ENCODE measurements at regions not wholly inside any gene's neighbourhood (a gene's known extent, or its start where the extent isn't known, plus 50 kb on each side); places are given as distances from the start of the nearest gene placed in this dataset.

GRCh38 chr14:104303705-104304425 is 165.5 kb downstream of the KIF26A start:
- CTCF ChIA-PET = no interaction called here
- no peak overlapping the region for H3K27ac Mint-ChIP-seq (ENCODE audit: unreplicated experiment)
- Histone ChIP-seq H3K4me1 (no peaks in the 10 kb centered on the region), H3K9me3 (no peaks in the 10 kb centered on the region), H3K4me3 (ENCODE audit: low read depth, low read length) (no peak overlapping the region), H3K36me3 (ENCODE audit: control insufficient read depth, insufficient read depth, low read length) (no peaks in the 10 kb centered on the region), H3K27me3 (replicated peaks; ENCODE audit: control insufficient read depth, insufficient read depth, low read length) (no peaks in the 10 kb centered on the region)
- intact Hi-C loops (cut with micrococcal nuclease; ENCODE audit: unreplicated experiment) = no loop called here
- H3K27me3 Mint-ChIP-seq (ENCODE audit: insufficient read depth, unreplicated experiment) = peaks cover 14% of the 10 kb centered on the region
- no TSS peak for BruUV-seq (replicated peaks)
- peaks cover 8% of the 10 kb centered on the region for H3K9me3 Mint-ChIP-seq (ENCODE audit: unreplicated experiment)
- POLR2A ChIA-PET = no interaction called here
- no peaks in the 10 kb centered on the region for H3K36me3 Mint-ChIP-seq (ENCODE audit: insufficient read depth, unreplicated experiment)
- no peak for DNase-seq
- H3K4me3 Mint-ChIP-seq (ENCODE audit: unreplicated experiment) = no peak overlapping the region
- TF ChIP-seq CTCF (IDR thresholded peaks at IDR 0.05; ENCODE audit: insufficient read depth in 1 of 2, low read depth in 1 of 2, low read length in 1 of 2, severe bottlenecking in 1 of 2, unreplicated experiment in 1 of 2) = no peak
- H3K4me1 Mint-ChIP-seq (ENCODE audit: low read depth, unreplicated experiment) = no peaks in the 10 kb centered on the region

GRCh38 chr14:104304451-104305351 is 166.3 kb downstream of the KIF26A start:
- BruUV-seq (replicated peaks) = no TSS peak
- no peaks in the 10 kb centered on the region for H3K27me3 ChIP-seq (replicated peaks; ENCODE audit: control insufficient read depth, insufficient read depth, low read length)
- Mint-ChIP-seq H3K4me3 (ENCODE audit: unreplicated experiment) (no peak overlapping the region), H3K27me3 (ENCODE audit: insufficient read depth, unreplicated experiment) (peaks cover 14% of the 10 kb centered on the region), H3K4me1 (ENCODE audit: low read depth, unreplicated experiment) (no peaks in the 10 kb centered on the region), H3K36me3 (ENCODE audit: insufficient read depth, unreplicated experiment) (no peaks in the 10 kb centered on the region), H3K9me3 (ENCODE audit: unreplicated experiment) (peaks cover 8% of the 10 kb centered on the region), H3K27ac (ENCODE audit: unreplicated experiment) (no peak overlapping the region)
- ChIA-PET POLR2A (no interaction called here), CTCF (no interaction called here)
- H3K36me3 ChIP-seq (ENCODE audit: control insufficient read depth, insufficient read depth, low read length) = no peaks in the 10 kb centered on the region
- DNase-seq = no peak
- H3K4me1 ChIP-seq = no peaks in the 10 kb centered on the region
- intact Hi-C loops (cut with micrococcal nuclease; ENCODE audit: unreplicated experiment) = no loop called here
- H3K4me3 ChIP-seq (ENCODE audit: low read depth, low read length) = no peak overlapping the region
- TF ChIP-seq CTCF (IDR thresholded peaks at IDR 0.05; ENCODE audit: insufficient read depth in 1 of 2, low read depth in 1 of 2, low read length in 1 of 2, severe bottlenecking in 1 of 2, unreplicated experiment in 1 of 2) = no peak
- H3K9me3 ChIP-seq = no peaks in the 10 kb centered on the region

- Mint-ChIP-seq H3K27me3 (ENCODE audit: insufficient read depth, unreplicated experiment) (peaks cover 14% of the 10 kb centered on the region), H3K27ac (ENCODE audit: unreplicated experiment) (no peak overlapping the region)
- POLR2A ChIA-PET = no interaction called here
Observed at GRCh38 chr14:104305511-104306449, 167.4 kb downstream of the KIF26A start.

More at GRCh38 chr14:104305511-104306449, 167.4 kb downstream of the KIF26A start:
- no peak for TF ChIP-seq CTCF (IDR thresholded peaks at IDR 0.05; ENCODE audit: insufficient read depth in 1 of 2, low read depth in 1 of 2, low read length in 1 of 2, severe bottlenecking in 1 of 2, unreplicated experiment in 1 of 2)
- H3K36me3 ChIP-seq (ENCODE audit: control insufficient read depth, insufficient read depth, low read length) = no peaks in the 10 kb centered on the region
- BruUV-seq (replicated peaks) = no TSS peak
- no peaks in the 10 kb centered on the region for H3K27me3 ChIP-seq (replicated peaks; ENCODE audit: control insufficient read depth, insufficient read depth, low read length)
- Mint-ChIP-seq H3K4me1 (ENCODE audit: low read depth, unreplicated experiment) (no peaks in the 10 kb centered on the region), H3K9me3 (ENCODE audit: unreplicated experiment) (peaks cover 8% of the 10 kb centered on the region), H3K4me3 (ENCODE audit: unreplicated experiment) (no peak overlapping the region), H3K36me3 (ENCODE audit: insufficient read depth, unreplicated experiment) (no peaks in the 10 kb centered on the region)
- intact Hi-C loops (cut with micrococcal nuclease; ENCODE audit: unreplicated experiment) = no loop called here
- DNase-seq = no peak
- H3K4me3 ChIP-seq (ENCODE audit: low read depth, low read length) = no peak overlapping the region
- H3K9me3 ChIP-seq = no peaks in the 10 kb centered on the region
- CTCF ChIA-PET = no interaction called here
- no peaks in the 10 kb centered on the region for H3K4me1 ChIP-seq
